Daoy (cell line): ENCODE measurements at regions not wholly inside any gene's neighbourhood (a gene's known extent, or its start where the extent isn't known, plus 50 kb on each side); places are given as distances from the start of the nearest gene placed in this dataset.
A peak's percentile ranks its signal among the peaks of the same experiment; 100 is the strongest.

Experiments used
- DNase-seq: peaks from one replicate; pipeline ENCODE4 v3.0.0-alpha.2; 2015; ENCODE audit warnings: low read depth

DNA sequence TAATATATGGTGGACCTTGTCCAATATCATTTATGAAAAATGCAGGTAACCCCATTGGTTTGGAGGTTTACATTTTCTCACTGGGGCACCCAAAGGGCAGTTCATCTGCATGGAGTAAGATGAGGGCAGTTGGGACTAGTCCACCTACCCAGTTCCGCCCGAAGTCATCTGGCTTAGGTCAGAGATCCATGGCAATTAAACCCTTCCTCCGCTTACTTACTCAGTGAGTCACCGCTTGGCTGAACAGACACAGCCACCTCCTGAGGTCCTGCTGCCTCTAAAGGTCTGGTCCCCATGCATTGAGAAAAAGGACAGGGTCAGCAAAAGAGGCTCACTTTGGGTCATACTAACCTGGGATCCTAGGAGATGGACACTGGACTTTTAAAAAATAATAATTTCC is 102.9 kb upstream of the PRL start:
- peak; percentile 70 for DNase-seq

DNA sequence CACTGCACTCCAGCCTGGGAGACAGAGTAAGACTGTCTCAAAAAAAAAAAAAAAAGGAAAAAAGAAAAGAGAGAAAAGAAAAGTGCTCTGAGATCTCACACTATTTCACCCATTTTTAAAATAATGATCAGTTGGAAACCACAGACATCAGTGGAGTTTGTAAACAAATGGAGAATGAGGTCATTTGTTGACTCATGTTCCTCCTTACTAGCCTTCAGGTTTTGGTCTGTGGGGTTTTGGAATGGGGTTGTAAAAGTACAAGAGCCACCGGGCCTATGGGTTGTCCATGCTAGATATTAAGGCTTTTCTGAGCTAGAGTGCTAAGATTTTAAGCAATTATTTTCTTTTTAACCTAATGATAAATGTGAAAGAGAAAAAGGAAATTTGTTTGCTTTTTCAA is 104.4 kb upstream of the PRL start:
- DNase-seq, result no peak

DNA sequence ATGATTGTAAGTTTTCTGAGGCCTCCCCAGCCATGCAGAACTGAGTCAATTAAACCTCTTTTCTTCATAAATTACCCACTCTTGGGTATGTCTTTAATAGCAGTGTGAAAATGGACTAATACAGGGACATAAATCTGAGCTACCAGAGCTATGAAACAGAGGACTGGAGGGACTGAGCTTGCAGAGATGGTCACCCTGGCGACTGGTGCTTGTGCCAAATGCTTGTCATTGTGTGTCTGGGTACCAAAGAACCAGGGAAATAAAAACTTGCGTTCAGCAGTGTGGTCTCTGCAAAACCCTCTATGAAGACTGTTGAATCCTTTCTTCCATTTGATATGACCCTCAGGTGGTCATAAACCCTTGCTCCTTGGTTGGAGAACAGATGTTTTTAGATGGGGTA is 105.1 kb upstream of the PRL start:
- DNase-seq, result no peak

DNA sequence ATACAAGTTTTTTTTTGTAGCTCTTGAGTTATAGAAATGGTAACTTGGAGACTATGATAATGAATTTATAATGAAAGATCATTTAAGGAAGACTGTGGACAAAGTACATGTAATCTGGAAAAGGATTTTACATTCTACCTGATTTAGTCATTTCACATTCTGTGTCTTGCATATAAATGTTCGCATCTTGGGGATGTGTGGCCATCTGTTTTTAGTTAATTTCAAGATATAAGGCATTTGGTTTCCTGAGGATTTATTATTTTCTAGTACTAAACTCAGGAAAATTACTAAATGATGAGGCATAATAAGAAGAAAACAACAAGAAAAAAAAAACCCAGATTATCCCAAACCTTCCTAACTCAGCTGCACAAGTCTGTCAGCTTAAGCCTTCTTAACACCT is 112.7 kb upstream of the PRL start:
- no peak for DNase-seq

DNA sequence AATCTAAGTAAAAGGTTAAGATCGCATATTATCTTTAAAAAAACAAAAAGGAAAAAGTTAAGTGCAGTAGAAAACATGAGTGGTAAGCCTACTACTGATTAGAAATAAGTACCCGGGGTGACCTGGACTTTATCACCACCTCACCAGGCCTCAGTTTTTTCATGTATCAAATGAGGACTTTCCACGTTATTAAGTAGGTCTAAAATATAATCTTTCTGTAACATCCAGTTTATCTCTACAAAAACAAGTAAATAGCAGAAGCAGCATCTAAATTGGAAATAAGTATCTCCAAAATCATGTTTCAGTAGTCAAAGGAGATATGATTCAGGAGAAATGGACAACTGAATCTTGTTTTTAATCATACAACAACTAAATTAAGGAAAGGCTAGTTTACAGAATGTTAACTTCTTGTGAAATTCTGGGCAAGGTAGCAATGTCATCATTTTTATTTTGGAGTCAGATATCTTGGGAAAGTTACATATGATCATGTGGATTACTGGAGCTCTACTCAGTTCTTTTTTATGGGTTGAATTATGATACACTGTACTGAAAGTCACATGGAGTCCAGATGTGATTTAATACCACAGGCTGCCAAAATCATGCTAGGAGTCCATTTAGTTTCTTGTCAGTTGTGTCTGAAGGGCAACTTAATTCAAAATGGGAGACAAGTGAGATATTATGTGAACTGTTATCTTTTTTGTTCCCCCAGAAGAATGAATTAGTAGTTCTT is 114.7 kb upstream of the PRL start:
- no peak for DNase-seq

DNA sequence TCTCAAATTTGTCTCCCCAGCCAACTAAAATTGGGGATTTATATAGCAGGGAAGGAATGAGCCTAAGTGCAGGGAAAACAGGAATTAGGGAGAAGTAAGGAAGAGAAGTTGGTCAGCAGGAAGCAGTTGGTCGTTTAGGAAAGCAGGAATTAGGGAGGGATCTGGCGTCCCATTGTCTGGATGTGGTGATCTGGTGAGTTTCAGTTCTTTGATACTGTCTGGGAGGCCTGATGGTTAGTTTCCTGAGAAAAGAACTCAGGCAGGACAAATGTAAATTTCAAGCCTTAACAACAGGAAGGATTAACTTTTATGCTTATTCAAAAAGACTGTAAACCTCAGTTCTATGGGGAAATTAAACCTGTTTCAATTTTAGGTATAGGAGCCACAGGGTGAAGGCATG is 116.2 kb upstream of the PRL start:
- DNase-seq, result no peak

DNA sequence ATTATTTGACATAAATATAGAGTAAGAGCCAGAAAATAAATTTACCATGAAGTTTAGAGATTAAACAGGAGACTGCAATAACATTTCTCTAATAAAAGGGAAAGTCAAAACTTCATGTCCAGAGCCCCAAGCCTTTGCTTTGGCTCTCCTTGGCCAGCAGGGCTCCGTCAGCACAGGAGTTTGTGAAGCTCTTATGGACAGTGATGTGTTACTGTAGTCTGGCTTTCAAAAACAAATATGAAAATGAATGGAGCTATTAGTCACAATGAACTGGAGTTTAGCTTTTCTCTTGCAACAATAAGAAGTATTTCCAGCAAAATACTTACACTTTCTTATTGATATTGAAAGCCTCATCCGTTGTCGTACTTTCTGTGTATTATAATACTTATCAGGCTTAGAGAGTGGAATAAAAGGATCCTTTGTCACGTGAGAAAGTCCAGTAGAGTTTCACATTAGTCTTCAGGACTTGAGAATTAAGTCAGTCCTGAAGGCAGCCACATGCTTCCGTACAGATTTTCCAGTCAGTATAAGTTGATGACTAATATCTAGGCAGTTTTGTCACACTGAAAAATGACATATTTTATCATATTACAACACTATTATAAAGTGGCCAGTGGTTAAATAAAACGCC is 117.0 kb upstream of the PRL start:
- peak; percentile 21 for DNase-seq

DNA sequence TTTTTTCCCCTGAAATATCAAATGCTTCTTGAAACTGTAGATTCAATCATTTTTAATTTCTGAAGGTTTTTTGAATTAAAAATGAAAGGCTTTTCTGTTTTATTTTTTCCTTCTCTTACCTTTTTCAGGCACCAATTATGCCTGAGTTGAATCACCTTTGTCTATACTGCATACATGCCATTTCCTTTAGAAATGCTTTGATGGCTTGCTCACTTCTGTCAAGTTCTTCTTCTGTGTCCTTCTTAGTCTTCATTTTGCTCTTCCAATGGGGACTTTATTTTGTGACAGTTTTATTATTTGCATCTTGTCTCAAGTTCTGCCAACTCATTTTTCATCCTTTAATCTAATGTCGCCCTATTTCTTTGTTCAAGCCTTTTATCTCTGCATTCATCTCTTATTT is 121.9 kb upstream of the PRL start:
- DNase-seq, result no peak

DNA sequence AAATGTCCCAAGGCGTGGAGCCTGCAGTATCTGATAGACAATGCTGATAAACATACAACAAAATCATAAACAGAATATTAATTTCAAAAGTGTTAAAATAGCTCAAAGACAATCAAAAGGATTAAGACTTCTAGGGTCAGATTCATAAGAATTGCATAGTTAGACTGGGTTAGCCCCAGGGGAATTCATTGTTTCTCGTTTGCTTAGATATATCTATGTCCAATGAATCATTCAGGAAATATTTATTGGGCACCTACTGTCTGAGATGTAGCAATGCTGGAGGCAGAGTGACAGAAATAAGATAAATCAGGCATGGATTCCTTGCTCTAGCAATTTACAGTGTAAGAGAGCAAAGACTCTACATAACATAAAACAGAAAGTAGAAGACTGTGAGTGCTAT is 124.4 kb upstream of the PRL start:
- DNase-seq, result no peak

DNA sequence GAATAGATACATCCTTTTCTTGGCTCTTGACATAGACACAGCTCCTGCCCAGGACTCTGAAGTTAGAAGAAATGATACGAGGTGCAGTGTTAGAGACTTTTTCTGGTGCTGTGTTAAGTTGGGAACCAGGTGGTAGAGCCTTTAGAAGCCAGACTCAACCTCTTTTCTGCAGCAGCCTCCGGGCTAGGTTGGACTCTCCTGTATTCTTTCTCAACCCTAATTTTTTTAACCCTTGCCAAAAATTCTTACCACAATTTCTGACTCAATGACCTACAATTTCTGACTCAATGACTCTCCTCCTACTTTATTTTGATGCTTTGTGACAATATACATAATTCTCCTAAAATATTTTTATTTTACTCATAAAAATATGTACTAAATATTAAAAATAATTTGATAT is 127.4 kb upstream of the PRL start:
- DNase-seq, result no peak

DNA sequence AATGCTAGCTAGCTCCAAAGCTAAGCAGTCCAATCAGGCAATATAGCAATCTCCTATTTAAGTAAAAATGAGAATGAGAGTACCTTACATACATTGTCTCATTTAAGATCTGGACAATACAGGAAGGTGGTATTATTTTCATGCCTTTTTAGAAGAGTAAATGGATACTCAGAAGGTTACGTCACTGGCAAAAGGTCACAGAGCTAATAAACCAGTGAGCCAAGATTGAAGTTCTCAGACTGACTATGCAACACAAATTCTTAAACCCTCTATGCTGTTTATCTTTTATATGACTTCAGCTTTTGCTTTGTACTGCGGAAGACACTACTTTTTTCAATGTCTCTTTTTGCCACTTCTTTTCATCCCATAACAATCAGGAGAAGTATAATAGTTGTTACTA is 135.2 kb upstream of the PRL start:
- DNase-seq, result no peak

DNA sequence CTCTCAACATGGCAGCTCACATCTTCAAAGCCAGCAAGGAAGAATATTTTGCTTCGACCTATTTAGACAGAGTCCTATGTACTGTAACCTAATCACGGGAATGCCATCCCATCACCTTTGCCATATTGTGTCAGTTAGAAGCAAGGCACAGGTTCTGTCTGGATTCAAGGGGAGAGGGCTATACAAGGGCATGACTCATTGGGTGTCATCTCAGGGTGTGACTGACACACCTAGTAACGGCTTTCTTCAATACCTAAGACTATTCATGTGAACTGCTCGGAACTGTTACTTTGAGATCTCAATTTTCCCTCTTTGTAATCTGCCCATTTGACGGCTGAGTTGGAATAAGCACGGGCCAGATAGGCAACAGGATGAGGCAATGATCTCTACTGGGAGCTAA is 135.6 kb upstream of the HDGFL1 start:
- no peak for DNase-seq

DNA sequence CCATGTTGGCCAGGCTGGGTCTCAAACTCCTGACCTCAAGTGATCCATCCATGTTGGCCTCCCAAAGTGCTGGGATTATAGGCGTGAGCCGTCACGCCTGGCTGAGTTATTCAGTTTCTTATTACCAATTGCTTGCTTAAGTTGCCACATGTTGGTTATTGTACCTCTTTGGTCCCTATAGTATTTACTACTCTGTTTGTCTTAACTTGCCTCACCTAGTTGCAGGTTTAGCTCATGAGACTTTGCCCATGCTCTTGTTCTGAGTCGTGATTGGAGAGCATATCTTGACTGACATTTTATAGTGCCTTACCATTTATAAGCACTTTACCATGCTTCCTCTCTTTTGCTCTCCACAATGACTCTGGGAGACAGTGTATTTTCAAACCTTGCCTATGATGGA is 134.2 kb upstream of the HDGFL1 start:
- no peak for DNase-seq

DNA sequence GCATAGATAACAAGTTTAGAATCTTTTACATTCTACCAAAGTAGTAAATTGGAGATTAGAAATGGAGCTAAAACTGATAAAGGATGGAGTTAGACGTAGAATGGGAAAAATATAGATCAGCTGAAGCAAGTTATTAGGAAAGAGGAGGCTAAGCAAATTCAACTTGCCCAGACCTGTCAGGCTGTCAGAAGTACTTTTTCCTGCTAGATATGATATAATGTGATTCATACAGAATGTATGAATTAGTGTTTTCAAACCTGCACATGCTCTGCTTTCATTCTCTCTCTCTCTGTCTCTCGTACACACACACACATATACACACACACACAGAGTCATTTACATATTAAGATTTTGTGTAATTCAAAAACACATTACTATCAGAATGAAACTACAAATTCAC is 133.2 kb upstream of the HDGFL1 start:
- no peak for DNase-seq

DNA sequence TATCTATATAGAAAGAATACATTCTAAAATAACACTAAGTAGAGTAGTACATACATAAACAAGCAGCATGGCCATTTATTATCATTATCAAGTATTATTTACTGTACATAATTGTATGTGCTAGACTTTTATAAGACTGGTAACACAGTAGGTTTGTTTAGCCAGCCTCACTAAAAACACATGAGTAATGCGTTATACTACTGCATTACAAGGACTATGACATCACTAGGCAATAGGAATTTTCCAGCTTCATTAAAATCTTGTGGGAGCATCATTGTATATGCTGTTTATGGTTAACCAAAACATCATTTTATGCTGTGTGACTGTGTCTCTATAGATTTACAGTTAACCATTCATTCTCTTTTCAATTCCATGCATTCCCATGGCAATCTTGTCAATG is 131.7 kb upstream of the HDGFL1 start:
- DNase-seq, result no peak

DNA sequence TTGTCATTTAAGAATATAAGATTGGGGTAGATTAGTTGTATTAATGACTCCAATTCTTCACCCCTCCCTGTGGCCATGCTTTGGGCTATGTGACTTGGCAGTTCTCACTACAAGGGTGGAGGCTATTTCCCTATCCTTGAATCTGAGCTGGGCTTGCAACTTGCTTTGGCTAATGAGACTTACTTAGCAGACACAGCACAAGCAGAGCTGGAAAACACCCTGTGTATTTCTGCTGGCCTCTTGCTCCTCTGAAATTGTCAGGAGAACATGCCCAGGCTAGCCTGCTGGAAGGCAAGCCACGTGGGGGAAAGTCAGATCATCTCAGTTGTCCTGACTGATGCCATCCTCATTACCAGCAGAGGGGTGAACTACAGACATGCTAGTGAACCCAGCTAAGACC is 126.5 kb upstream of the HDGFL1 start:
- DNase-seq, result no peak

DNA sequence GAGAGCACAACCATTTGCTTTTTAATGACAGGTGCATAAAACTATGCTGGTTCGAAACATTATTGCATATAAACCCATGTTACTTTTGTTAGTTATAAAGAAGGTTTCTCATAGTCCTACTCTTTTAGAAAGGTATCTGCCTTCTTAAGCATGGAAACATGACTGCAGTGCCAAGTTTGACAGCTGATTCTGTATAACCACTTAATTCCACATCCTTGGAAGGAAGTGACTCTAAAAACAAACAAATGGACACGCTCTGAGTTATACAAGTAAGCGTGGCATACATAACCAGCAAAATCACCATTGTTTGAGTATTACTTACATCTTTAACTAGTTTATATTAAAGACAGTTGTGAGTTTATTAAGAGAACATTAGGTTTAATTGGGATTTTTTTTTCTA is 125.0 kb upstream of the HDGFL1 start:
- DNase-seq, result no peak

DNA sequence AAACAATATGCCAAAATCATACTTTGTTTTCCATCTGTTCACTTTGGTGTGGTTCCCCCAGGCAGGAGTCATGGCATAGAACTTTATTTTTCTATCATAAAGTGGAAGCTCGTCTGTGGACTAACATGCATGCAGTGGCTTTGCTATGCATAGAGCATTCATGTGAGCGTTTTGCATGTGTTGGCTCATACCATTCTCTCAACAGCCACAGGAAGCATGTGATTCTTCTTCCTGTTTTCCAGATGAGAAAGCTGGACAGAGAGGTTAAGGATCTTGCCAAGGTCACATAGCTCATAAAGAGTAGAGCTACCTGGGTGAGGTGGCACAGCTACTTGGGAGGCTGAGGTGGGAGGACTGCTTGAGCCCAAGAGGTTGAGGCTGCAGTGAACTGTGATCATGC is 123.4 kb upstream of the HDGFL1 start:
- no peak for DNase-seq

DNA sequence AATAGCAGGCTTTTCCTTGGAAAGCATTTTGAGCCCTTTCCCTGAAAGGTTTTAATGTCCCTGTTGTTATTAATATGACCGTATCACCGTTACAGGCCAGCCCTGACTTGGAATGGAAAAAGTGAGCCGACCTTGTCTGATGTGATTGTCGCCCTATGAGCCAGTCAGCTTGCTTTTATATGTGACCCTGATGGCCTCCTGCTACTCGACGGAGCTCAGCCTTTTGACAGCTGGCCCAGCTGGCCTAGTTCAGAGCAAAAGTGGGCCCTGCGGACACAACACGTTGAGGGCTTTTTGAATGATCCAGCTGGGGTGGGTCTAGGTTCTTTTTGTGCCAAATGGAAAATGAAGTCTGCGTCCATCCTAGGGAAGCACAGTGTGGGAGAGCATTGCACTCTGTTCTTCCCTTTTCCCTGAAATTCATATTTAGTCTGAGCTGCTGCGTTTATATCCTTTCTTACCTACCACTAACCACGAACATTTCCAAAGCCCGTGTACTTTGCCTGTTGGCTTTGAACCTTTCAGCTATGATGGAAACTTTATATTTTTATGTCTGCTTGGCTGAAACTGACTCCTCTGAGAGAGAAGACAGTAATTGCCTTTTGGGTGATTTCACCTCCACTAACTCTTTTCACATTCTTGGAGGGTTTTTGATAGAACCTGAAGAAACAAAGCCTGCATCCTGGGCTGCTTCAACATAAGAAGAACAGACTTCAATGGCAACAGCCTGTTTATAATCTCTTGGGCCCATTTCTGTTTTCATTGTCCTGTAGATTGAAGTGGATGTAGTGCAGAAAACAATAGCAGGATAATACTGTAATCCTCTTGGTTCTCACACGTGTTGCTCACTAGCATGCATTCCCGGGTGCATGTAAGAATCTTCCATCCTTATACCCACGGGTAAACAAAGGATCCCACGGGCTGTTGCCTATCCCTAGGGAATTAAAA is 121.8 kb upstream of the HDGFL1 start:
- DNase-seq, result no peak

DNA sequence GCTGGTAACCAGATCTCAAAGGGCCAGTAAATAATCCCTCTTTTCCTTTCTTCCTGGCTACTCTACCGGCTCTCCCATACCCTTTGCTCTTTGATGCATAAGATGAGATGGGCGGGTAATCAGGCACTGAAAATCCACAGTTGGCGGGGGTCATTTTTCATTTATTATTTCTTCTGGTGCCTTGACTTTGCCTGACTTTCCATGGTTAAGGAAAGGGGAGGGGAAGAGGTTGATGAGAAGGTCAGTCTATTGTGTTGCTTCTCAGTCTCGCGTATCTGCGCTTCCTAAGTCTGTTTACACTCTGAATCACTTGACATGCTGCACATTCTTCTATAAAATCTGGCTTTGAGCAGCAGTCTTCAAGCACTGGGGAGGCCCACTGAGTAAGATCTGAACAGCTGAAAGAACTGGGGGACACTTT is 121.1 kb upstream of the HDGFL1 start:
- peak; percentile 62 for DNase-seq

DNA sequence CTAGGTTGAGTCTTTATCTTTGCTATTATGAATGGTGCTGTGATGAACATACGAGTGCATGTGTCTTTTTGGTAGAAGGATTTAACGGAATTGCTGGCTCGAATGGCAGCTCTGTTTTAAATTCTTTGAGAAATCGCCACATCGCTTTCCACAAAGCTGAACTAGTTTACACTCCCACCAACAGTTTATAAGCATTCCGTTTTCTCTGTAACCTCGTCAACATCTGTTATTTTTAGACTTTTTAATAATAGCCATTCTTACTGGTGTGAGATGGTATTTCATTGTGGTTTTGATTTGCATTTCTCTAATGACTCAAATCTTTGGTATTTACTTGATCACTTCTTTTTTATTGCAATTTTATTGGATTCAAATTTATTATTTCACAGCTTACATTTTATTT is 117.4 kb upstream of the HDGFL1 start:
- DNase-seq, result no peak

DNA sequence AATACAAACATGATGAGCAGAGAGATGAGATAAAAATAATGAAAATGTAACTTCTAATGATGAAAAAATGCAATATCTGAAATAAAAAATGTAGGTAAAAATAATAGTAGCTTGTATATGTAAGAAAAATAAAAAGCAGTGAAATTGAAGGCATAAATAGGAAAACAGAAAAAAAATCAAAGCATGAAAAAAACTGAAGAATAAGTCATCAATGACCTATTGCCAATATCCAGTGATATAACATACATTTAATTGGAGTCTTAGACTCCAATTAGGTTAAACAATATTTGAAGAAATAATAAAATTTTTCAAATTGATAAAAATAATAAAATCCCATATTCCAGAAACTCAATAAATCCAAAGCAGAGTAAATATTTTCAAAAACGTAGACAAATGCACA is 114.0 kb upstream of the HDGFL1 start:
- DNase-seq, result no peak

DNA sequence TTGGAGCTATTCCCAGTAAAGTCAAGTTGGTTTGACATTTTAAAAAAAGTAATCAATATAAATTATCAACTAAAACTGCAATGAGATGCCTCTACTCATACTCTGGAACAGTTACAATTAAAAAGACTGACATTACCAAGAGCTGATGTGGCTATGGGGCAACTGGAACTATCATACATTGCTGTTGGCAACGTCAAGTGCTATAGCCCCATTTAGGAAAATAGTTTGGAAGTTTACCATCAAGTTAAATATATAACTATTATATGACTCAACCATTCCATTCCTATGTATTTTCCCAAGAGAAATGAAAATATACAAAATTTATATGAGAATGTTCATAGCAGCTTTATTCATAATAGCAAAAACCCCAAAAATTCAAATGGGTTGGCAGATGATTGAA is 111.4 kb upstream of the HDGFL1 start:
- DNase-seq, result no peak
